ENCODE measurements at regions not wholly inside any gene's neighbourhood (a gene's known extent, or its start where the extent isn't known, plus 50 kb on each side); places are given as distances from the start of the nearest gene placed in this dataset.
"Not testable (repeated sequence)": the region's sequence is repeated elsewhere in the genome, so short reads cannot be mapped to it uniquely, and the experiment has no call there.

GRCh38 chr12:107494331-107494730, 191.3 kb upstream of the PWP1 start:
- DNase-seq (ENCODE audit: low spot score): no peak

- no peak for DNase-seq (ENCODE audit: low spot score)
Measured at GRCh38 chr12:107495604-107496003, 190.0 kb upstream of the PWP1 start.

- no peak for DNase-seq (ENCODE audit: low spot score)
Measured at GRCh38 chr12:107497231-107497630, 188.4 kb upstream of the PWP1 start.

- DNase-seq (ENCODE audit: low spot score): no peak
Measured at GRCh38 chr12:107500307-107500706, 185.3 kb upstream of the PWP1 start.

- DNase-seq (ENCODE audit: low spot score): no peak
Measured at GRCh38 chr12:107501681-107502080, 183.9 kb upstream of the PWP1 start.

- no peak for DNase-seq (ENCODE audit: low spot score)
Measured at GRCh38 chr12:107503129-107503855, 182.3 kb upstream of the PWP1 start.

- no peak for DNase-seq (ENCODE audit: low spot score)
Measured at GRCh38 chr12:107503887-107504885, 181.4 kb upstream of the PWP1 start.

- DNase-seq (ENCODE audit: low spot score): no peak
Measured at GRCh38 chr12:107509421-107509820, 176.2 kb upstream of the PWP1 start.

GRCh38 chr12:107510211-107510610, 175.4 kb upstream of the PWP1 start:
- no peak for DNase-seq (ENCODE audit: low spot score)

GRCh38 chr12:107511292-107511691, 174.3 kb upstream of the PWP1 start:
- no peak for DNase-seq (ENCODE audit: low spot score)

- no peak for DNase-seq (ENCODE audit: low spot score)
Measured at GRCh38 chr12:107512391-107512790, 173.2 kb upstream of the PWP1 start.

- DNase-seq (ENCODE audit: low spot score): no peak
Measured at GRCh38 chr12:107513184-107513583, 172.4 kb upstream of the PWP1 start.

GRCh38 chr12:107513636-107514400, 171.8 kb upstream of the PWP1 start:
- no peak for DNase-seq (ENCODE audit: low spot score)

GRCh38 chr12:107514887-107515445, 170.6 kb upstream of the PWP1 start:
- no peak for DNase-seq (ENCODE audit: low spot score)

GRCh38 chr12:107515446-107515958, 170.1 kb upstream of the PWP1 start:
- no peak for DNase-seq (ENCODE audit: low spot score)

GRCh38 chr12:107517816-107518215, 167.8 kb upstream of the PWP1 start:
- not testable (repeated sequence) for DNase-seq (ENCODE audit: low spot score)

- DNase-seq (ENCODE audit: low spot score): no peak
Measured at GRCh38 chr12:107518868-107519267, 166.7 kb upstream of the PWP1 start.

- DNase-seq (ENCODE audit: low spot score): no peak
Measured at GRCh38 chr12:107519906-107520859, 165.4 kb upstream of the PWP1 start.

- no peak for DNase-seq (ENCODE audit: low spot score)
Measured at GRCh38 chr12:107521826-107522355, 163.7 kb upstream of the PWP1 start.
